ENCODE measurements at regions not wholly inside any gene's neighbourhood (a gene's known extent, or its start where the extent isn't known, plus 50 kb on each side); places are given as distances from the start of the nearest gene placed in this dataset.

DNA sequence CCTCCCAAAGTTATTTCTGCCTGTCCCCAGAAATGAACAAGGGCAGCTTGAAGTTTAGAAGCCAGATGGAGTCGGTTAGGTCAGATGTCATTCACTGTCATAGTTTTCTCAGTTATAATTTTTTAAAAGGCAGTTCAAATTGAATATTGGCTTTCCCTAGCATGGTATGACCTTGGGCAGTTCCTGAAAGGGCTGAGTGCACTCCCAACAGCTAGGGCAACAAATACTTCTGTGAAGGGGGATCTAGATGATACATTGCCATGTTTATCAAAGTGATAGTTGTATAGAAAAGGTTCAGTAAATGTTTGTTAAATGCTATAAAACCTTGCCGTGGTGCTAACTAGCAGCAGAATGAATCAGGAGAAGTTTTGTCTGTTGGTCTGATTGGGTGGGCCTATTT lies 938.1 kb upstream of the GRIA3 start:
- TF ChIP-seq, protein P1, sequence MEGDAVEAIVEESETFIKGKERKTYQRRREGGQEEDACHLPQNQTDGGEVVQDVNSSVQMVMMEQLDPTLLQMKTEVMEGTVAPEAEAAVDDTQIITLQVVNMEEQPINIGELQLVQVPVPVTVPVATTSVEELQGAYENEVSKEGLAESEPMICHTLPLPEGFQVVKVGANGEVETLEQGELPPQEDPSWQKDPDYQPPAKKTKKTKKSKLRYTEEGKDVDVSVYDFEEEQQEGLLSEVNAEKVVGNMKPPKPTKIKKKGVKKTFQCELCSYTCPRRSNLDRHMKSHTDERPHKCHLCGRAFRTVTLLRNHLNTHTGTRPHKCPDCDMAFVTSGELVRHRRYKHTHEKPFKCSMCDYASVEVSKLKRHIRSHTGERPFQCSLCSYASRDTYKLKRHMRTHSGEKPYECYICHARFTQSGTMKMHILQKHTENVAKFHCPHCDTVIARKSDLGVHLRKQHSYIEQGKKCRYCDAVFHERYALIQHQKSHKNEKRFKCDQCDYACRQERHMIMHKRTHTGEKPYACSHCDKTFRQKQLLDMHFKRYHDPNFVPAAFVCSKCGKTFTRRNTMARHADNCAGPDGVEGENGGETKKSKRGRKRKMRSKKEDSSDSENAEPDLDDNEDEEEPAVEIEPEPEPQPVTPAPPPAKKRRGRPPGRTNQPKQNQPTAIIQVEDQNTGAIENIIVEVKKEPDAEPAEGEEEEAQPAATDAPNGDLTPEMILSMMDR (IDR thresholded peaks at IDR 0.05) = no peak
- no peak for TF ChIP-seq EZH2 (IDR thresholded peaks at IDR 0.05; ENCODE audit: borderline replicate concordance, insufficient read depth, low read depth, low read length, poor library complexity, severe bottlenecking)

Data from B cell (primary cell).